DMS53 (cell line): ENCODE measurements at regions not wholly inside any gene's neighbourhood (a gene's known extent, or its start where the extent isn't known, plus 50 kb on each side); places are given as distances from the start of the nearest gene placed in this dataset.

Experiments used
- DNase-seq: peaks from one replicate; lab custom pipeline; 2025; lab: John Stamatoyannopoulos, UW

DNA sequence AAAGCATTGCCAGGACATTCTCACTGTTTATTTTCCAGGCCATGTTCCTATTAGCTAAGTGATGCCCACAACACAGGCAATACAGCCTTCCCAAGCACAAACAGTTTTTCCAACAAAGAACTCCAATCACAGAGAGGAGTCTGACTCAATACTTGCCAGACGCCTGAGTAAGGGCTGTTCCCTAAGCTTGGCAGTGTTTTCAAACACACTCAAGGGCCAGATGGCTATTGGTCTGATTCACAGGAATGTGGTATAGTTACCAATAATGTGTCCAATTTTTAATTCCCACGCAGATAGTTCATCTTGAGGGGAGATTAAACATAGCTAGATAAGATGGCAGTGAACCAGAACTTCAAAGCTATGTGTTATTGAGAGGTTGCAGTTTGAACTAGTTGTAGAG, 381.0 kb downstream of the SNAPC1 start:
- DNase-seq: no peak

DNA sequence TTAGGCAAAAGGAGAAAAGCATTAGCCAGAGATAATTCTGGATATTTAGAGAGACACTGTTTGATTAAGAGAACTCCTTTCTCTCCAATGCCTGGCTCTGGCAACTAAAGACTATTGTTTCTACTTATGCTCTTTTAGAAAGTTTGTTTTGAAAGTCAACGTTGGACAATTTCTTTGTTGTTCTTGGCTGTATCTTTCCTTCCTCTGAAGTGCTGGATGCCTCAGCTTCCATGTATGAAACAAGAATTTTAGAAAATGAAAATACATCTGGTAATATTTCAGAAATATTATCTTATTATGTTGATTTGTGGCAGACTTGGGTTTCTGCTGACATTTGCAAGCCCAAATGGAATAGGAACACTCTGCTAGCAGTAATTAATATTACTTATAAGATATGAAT, 382.6 kb downstream of the SNAPC1 start:
- no peak for DNase-seq

DNA sequence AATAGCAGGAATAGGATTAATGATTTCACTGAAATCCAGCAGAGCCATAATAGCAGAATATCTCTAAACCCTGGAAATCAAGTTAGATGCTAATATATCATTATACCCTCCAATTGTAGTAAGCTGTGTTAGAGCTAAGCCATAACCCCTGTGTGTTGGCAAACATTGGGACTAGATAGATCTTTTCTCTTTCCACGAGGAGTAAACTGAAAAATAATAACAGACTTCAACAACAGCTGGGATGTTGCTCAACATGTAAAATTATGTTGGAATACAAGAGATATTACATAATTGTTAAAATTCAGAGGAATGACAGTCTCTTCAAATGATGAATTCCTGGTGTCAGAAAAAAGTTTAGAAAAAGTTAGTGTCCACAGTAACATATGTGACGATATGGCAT, 383.8 kb downstream of the SNAPC1 start:
- DNase-seq: no peak

DNA sequence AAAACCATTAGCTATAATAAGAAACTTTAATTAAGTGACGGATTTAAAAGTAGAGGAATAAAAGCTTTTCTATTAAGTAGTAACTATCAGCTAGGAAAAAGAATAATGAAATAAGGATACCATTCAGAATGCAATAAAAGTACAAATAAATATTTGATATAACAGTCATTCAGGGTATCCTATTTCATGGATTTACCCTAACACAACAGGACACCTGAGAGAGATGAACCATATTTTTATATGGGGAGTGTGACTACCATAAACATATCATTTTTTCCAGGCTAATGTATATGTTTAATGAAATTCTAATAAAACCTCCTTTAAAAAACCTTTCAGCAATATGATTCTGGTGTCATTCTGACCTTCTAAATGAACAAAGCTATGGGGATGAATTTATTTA, 393.8 kb downstream of the SNAPC1 start:
- no peak for DNase-seq

DNA sequence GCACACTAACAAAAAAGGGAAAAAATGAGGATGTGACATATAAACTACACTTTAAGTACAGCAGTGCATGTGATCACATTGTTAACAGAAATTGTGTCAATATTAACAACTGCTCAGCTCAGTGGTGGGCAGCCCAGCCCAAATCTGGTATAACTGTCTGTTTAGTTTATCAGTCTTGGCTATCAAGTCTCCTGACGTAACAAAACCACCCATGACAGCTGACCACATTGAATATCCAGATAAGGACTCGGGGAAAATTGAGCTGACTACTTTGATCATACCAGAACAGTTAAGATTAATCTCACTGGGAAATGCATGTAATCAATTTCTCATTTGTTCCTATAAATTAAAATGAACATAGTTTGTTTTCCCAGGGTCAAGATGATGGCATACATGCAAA, 396.6 kb downstream of the SNAPC1 start:
- no peak for DNase-seq

DNA sequence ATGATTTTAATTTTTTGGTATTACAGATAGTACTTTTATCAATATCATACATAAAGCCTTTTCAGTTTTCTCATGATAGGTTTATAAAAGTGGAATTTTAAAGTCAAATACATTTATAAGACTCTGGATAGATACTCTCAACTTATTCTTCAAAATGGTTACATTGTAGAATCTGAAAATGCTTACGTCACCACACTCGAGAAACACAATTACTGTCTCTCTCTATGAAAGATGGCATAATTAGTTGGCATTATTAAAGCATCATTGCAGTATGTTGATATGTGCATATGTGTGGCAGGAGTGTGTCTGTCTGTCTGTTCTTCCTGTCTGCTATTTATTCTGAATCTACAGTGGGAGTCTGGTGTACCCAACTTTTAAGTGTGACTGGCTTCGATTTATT, 397.1 kb downstream of the SNAPC1 start:
- DNase-seq: no peak

DNA sequence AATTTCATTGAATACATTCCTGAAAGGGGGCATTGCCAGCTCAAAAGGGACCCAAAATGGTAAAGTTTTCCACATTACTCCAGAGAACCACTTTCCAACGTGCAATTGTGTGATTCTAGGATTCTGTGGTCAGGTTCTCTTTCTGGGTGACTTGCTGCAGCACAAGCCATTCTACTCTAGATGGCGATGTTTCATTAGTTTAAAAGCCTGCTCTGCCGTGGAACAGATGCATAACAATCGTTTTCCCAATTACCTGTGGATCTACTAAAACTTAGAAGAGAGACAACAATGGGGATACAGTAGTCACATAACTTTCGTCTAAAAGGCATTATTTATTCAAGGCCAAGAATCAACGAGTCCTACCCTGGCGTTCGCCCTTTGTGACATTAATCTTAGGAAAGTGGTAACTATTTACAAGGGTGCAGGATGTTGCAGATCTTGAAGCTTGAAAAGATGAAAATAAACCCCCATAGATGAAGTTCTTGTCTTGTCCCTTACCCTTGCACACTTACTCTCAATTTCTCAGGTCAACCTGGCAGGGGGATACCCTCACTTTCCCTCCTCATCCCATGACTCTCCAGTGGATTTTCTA, 400.9 kb downstream of the SNAPC1 start:
- DNase-seq: peak; percentile 70

DNA sequence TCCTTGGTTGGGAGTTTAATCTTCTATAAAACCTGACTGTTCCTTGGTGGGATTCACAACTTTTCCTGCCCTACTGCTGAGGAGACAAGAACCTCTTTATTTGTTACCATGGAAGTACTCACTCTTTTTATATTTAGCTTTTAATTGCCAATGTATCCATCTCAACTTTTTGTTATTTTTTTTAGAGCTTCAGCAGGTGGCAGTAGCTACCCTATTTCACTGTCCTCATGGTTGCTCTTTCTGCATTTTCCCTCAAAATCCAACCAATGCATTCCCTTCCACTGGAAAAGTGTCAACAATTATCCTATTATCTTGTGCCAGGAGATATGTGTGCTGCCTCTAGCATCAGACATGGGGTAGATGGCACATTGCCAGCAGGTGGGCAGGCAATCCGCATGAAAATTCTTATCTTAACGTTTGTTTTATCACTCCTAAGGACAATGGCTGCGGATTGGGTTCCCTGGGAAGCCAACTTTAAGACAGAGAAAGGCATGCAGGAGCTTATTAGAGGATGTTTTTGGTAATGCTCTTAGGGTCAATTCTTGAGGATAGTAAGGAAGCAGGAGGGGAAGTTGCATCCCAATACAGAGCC, 406.4 kb downstream of the SNAPC1 start:
- peak; percentile 15 for DNase-seq

DNA sequence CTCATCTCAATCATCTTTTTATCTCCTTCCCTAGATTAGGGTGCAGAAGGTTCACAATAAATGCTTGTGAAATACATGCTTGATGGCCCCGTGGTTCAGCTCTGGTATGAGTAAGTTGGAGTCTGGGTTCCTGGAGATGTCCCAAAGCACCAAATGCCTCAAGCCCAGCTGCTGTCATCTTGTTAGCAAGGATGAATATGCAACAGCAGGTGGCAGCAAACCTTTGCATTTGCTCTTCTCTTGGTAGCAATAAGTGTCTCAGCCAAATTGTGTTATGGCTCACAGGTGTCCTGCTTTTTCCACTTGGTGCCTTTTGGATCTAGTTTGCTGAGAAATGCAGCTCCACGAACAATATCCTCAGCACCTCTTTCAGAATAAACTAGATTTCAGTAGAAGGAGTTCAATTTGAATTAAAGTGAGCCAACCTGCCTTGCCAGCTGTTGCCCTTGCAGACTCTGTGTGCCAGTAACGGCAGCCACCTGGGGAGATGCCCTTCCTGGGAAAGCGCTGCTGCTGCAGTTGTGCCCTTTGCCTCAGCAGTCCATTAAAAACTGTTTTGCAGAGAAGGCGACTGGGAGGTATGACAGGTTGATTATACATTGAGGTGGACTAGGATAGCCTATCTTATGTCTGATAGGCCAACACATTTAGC, 417.3 kb downstream of the SNAPC1 start:
- peak; percentile 82 for DNase-seq

DNA sequence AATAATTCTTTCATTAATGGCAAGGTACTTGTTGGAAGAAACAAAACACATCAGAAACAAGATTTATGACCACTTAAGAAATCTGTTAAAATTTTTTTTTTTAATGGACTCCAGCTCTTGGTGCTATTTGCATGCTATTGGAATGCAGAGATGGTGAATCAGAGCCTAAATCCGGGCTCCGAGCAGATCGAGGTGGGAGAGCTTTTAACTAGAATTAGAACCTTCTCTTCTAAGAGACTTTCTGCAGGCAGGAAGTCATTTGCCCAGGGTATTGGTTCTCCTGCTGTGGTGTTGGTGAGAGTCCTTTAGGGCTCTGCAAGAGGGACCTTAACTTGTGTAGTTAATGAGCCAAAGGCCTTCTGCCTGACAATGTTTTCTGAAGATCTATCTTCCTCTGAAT, 419.4 kb downstream of the SNAPC1 start:
- DNase-seq: no peak

DNA sequence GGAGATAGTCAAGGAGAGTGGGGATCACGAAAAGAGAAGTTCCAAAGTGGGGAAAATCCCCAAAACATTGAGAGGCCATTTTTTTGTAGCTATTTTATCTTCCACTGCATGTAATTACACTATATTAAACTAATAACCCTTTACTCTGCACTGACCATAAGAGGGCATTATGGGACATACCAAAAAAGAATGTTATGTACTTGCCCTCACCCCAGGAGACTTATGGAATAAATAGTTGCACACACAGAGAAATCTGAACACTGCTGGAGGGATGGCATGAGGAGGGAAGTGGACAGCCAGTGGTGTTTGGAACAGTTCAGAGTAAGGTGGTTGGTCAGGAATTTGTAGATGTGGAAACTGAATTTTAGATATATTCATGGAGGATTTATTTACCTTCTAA, 422.9 kb downstream of the SNAPC1 start:
- DNase-seq: no peak

DNA sequence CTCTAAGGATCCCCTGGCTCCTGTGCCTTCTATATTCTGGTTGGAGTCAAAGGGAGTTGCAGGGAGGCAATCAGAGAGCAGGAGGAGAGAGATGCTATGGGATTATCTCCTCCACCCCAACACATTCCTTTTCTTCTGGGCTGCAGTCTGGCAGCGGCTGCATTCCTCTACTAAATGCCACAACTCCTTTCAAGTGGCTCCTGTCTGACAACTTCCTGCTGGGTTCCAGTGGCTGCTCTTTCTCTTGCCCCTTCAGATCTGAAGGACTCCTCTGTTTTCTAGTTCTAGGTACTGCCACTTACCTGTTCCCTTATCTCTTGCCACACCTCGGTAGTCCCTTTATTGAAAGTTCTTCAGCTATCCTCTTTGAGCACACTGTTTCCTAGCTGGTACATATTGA, 425.0 kb downstream of the SNAPC1 start:
- peak; percentile 9 for DNase-seq

DNA sequence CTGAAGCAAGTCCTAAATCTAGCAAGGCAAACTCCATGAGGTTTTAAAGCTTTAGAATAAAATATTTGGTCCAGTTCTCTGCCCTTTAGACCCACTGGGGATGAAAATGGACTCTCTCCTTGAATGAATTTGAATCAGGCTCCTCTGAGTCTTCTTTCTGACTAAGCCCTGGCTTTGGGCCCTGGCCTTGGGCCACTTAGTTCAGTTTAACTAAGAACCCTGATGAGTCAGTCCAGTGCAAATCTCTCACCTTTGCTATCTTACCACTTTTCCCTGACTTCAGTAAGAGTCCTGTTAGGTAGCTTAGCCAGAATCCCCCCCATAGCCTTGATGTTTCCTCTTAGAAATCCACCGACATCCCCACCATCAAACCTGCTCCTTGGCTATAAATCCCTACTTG, 427.5 kb downstream of the SNAPC1 start:
- no peak for DNase-seq

DNA sequence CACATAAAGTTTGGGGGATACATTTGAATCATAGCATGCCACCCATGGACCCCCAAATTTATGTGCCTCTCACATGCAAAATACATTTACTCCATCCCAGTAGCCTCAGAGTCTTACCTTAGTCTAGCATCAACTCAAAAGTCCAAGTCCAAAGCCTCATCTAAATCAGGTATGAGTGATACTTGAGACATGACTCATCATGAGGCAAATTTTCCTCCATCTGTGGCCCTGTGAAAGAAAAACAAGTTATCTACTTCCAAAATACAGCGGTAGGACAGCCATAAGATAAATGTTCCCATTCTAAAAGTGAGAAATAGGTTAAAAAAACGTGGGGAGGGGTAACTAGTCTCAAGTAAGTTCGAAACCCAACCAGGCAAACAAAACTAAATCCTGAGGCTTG, 444.2 kb downstream of the SNAPC1 start:
- DNase-seq: no peak

DNA sequence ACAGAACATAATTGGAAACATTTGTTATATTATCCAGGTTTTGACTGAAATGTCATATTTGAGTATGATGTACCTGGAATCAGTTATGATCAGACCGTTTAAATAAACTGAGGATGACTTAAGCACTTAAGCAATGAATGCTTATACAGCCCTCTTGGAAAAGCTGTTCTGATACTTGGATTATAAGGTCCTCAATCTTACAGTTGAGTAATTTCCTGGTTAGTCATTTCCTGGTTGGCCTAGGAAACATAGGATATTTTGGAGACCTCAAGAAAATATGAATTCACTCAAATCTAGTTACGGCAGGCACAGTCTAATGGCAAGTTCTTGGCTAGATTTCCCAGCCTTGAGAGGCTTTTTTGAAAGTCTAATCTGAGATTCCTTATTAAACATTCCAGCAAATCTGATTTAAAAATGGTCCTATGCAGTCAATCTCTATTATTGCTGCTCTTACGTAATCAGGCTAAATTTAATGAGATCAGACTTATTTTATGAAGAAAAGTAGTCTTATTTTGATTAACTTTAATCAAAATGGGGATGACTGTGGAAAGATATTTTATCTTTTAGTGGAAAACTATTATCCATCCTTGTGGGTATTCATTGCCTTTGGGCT, 447.2 kb downstream of the SNAPC1 start:
- DNase-seq: no peak

DNA sequence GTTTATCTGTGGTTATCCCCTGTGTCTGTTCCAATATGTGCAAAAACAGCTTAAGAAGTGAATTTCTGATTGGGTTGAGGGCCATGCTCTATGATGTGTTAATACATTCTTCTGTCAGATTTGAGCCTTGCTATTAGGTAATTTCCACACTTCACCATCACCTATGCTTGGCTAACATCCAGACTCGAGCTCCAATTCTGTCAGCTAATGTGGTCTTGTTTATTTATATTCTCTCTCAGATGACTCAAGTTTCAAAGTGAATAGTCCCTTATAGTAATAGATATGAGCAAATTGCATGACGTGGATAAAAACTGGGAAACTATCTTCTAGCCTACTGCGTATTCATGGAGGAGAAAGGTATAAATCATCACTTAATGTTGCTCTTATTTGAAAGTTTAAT, 451.3 kb downstream of the SNAPC1 start:
- DNase-seq: peak; percentile 18

DNA sequence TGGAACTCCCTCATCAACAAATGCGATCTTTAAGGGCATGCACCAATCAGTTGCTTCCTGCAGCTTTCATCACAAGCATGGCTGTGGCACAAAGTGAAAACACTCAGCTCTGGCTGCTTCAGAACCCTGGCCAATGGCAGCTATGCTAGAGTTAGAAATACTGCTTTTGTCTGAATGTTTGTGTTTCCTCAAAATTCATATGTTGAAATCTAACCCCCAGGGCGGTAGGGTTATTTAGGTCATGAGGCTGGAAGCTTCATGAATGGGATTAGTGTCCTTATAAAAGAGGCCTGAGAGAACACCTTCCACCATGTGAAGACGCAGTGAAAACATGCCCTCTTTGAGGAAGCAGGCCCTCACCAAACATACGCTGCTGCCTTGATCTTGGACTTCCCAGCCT, 453.9 kb downstream of the SNAPC1 start:
- DNase-seq: no peak

DNA sequence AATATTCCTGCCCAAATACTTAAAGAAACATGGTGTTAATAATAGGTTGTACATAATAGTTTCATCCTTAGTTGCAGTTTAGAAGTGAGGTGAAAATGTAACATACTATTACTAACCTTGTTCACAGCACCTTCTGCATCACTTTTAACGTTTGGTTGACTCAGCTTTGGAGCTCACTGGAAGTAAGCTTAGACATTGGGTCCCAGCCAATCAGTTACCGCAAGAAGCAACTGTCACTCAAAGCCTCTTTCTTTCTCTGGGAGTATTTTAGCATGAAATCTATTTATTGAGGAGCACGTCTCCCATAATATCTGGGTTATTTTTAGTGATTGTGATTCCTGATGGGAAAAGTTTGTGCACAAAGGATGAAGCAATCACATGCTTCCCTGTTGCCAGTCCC, 472.6 kb downstream of the SNAPC1 start:
- no peak for DNase-seq

DNA sequence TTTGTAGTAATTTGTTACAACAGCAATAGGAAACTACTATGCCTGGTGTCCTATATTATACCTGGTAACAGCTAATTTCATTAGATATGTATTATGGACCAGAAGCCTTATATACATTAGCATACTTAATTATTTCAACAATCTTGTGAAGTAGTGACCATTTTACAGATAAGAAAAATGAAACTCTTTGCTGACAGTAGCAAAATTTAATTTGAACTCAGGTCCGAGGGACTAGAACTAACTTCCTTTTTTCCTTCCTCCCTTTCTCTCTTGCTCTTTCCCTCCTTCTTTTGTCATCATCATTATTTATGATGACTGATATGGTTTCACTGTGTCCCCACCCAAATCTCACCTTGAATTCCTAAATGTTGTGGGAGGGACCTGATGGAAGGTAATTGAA, 482.0 kb downstream of the SNAPC1 start:
- DNase-seq: no peak

DNA sequence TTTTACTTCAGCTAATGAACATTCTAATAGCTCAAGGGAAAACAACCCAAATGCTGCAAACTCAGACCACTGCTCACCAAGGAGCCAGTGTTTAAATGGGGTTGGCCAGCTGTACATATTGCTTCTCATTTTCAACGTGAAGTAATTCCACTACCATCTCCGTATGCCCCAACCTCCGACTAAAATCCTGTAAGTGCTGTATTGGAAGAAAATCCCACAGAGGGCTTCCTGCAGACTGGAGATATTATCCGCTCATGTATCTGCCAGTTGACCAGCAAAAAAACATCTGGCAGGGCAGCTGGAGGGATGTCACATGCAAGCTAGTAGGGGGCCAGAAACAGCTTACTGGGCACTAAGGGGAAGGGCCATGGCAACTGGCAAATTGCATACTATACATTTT, 485.0 kb downstream of the SNAPC1 start:
- DNase-seq: no peak

DNA sequence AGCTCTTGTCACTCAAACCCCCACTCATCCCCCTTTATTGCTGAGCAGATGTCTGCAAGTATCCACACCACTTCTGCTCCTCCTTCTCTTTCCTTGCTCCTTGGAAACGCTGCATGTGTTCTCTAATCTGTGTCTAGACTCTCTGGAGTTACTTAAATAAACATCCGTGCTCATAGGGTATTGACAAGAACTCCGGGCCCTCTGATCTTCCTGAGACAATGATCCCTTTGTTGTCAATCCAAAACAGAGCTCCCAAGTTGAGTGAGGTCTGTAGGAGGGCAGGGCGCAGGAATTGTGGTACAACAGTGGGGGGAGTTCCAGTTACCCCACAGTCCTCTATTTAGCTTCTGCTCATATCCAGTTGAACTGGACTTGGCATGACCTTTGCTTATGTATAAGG, 489.0 kb downstream of the SNAPC1 start:
- DNase-seq: no peak

DNA sequence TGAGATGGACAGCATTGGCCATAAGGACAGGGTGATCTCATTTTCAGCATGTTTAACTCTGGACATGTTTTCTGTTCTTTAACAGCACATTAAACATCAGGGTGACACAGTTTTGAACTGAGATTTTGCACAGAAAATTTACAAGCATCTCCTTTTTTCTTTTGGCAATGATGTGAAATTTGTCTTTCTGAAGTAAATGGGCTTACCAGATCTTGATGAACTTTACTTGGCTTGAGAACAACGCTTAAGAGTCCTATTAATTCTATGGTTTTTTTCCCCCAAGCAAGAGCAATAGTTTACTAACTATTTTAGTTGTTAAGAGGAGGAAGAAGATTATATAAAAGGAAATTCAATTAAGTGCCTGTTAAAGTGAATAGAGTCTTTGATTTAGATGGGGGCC, 491.0 kb downstream of the SNAPC1 start:
- no peak for DNase-seq

DNA sequence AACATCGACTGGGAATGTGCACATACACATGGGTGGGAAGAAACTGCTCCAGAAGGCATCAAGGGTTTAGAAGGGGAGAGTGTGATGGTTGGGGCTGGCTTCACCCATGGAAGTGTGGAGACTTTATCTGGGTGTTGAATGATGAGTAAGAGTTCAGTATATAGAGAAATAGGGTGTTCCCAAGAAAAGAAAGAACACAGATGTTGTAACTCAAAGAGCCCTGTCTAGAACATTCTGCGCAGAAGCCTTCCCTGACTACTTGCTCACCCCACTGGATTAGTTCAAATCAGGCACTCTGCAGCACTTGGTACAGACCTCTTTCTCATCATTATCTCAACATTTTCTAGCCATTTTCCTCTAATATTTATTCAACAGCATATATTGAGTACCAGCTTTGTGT, 491.7 kb downstream of the SNAPC1 start:
- DNase-seq: no peak

DNA sequence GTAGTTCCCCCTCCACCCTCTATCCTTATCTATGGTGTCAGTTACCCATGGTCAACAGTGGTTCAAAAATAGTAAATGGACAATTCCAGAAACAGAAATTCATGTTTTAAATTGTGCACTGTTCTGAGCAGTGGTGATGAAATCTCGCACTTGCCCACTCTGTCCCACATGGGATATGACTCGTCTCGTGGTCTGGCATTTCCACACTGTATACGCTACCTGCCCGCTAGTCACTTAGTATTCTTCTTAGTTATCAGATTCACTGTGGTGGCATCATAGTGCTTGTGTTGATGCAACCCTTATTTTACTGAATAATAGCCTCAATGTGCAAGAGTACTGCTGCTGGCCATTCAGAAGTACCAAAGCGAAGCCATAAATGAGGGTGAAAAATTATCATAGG, 507.0 kb downstream of the SNAPC1 start:
- no peak for DNase-seq
